ENCODE measurements at regions not wholly inside any gene's neighbourhood (a gene's known extent, or its start where the extent isn't known, plus 50 kb on each side); places are given as distances from the start of the nearest gene placed in this dataset.
"Not testable (repeated sequence)": the region's sequence is repeated elsewhere in the genome, so short reads cannot be mapped to it uniquely, and the experiment has no call there.

DNA sequence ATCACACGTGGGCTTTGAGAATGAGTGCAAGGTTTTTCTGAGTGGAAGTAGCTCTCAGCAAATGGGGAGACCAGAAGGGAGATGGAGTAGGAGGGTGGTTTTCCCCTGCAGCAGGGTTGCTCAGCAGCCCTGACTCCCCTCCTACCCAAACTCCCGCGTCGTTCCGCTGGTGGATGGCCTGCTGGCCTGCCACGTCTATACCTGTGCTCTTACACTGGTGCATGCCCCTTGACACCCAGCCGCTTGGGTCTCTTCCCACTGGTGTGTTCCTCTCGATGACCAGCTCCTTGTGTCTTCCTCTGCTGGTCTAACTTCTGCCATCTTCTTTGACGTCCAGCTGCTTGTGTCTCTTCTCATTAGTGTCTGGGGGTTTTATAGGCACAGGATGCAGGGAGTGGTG lies 1797.9 kb downstream of the NCAM2 start:
- DNase-seq: no peak

DNA sequence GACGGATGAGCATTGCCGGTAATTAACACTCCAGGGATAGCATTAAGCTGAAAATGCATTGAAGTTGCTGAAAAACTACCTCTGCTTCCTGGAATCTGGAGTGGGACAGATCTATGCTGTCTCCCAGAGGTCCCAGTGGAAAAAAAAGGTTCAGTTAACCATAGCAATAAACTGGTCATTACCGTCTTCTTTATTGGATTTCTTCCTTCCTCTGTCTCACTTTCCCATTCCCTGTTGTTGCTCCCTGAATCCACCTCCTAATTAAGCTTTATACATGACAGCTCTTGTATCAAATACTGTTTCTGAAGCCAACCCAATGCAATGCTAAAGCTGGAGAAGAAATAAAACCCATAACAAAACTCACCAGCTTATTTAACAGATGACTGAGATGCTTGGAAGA lies 1805.9 kb downstream of the NCAM2 start:
- DNase-seq: no peak

DNA sequence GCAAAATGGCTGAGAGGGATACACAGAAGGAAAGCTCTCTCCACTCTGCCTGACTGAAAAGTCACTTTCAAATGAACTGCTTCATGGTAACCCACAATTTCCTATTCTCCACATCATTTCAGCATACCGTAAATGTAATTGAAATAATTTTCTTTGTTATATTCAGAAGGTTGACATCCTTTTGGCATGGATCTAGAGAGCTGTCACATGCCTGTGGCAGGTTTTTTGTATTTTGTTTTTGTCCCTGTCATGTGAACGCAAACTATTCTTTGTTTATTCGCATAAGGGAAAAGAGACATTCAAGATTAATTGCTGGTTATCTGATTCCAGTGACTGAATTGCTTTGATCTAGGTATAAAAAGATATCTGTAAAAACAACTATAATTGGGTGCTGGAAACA lies 1808.1 kb downstream of the NCAM2 start:
- DNase-seq: no peak

DNA sequence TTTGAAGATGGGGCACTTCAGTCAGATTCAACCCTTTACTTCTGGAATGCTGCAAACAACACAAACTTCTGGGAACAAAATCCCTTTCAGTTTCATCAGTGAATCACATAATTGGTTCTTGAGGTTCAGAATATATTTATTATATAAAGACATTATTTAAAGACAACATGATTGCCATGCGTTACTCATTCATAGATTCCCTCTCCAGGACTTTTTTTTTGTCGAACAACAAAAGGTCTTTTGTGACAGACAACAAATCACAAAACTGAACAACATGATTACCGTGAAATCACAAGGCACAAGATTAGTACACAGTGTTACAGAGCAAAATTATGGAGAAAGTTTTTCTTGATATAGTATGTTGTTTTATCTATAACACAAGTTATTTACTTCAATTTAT lies 1815.0 kb downstream of the NCAM2 start:
- DNase-seq: no peak

DNA sequence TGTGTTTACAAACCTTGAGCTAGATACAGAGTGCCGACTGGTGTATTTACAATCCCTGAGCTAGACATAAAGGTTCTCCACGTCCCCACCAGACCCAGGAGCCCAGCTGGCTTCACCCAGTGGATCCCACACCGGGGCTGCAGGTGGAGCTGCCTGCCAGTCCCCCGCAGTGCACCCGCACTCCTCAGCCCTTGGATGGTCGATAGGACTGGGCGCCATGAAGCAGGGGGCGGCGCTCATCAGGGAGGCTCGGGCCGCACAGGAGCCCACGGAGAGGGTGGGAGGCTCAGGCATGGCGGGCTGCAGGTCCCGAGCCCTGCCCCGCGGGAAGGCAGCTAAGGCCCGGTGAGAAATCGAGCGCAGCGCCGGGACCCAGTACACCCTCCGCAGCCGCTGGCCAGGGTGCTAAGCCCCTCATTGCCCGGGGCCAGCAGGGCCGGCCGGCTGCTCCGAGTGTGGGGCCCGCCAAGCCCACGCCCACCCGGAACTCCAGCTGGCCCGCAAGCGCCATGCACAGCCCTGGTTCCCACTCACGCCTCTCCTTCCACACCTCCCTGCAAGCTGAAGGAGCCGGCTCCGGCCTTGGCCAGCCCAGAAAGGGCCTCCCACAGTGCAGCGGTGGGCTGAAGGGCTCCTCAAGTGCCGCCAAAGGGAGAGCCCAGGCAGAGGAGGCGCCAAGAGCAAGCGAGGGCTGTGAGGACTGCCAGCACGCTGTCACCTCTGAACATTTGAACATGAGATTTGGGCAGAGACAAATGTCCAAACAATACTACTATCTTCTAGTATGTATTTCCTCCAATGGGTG lies 1820.7 kb downstream of the NCAM2 start:
- not testable (repeated sequence) for DNase-seq

DNA sequence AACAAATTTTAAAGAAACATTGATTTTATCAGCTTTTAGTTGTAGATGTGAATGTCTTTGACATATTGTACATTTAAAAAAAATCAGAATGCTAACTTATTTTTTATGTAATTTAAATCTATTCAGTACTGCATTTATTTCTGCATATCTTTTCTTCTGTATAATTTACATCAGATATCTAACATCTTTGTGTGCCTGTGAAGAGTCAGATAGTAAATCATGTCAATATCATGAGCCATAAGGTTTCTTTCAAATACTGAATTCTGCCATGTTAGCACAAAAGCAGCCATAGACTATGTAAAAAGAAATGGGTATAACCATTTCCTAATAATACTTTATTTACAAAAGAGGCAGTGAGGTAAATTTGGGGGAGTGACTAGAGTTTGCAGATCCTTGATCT lies 1829.2 kb downstream of the NCAM2 start:
- DNase-seq: no peak

DNA sequence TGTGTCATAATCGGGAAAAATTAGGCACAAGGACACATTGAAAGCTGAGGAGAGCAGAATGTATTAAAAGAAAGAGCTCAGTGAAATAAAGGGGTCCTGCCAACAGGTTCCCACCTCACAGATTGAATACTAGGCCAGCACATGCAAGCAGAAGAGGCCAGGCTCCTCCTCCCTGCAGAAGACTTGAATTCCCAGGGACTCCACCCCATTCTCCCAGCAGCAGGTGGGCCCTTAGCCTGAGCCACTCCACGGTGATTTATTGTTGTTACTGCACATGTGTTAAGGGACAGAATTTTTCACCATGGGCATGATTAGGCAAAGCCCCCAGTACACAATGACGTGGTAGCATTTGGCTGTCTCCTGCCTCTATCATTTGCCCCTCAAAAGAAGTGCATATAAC lies 1844.7 kb downstream of the NCAM2 start:
- DNase-seq: no peak

DNA sequence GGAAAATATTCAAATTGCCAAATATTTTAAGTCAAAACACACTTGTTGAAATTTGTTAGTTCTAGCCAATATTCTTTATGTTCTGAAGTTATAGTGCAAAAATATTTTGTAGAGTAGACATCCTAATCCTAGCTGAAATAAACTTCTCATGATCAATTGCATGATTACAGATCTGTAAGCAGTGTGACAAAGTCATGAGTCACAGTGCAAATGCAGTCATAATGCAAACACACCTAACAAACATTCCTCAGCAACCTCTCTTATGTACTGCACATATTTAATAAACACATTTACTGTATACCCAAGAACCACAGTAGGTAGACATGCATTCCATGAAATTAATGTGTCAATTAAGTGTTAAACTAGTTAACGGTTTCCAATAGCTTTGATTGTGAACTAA lies 1857.4 kb downstream of the NCAM2 start:
- no peak for DNase-seq

DNA sequence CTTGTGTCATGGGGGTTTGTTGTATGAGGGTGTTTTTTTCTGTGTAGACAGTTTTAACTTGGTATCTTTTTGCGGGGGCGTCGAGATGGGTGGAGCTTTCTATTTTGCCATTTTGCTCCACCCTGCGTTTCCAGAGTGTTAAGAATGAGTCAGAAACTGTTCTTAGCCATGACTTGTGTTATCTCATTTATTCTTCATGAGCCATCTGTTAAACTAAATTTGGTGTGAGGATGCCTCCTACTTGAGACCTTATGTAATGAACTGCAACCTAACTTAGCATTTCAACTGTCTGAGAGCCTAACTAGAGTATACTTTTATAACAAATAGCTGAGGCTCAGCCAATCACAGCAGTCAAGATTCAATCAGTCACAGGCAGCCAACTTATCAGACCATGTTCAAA lies 1873.5 kb downstream of the NCAM2 start:
- DNase-seq: no peak

DNA sequence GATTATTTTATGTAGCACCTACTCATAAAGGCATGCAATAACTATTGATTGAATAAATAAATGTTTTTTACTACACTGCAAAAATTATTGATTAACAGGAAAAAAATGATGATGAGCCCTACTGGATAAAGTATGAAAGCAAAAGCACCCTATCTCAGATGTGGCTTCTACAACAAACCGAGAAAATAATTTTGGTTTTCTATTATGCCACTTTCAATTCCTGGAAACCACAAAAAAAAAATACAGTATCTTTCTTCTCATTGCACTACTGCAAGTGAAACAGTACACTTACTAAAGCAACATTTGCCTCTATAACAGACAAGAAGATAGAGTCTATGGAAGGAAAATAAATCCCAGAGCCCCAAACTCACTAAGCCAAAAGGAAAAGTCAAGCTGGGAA lies 1882.4 kb downstream of the NCAM2 start:
- no peak for DNase-seq

DNA sequence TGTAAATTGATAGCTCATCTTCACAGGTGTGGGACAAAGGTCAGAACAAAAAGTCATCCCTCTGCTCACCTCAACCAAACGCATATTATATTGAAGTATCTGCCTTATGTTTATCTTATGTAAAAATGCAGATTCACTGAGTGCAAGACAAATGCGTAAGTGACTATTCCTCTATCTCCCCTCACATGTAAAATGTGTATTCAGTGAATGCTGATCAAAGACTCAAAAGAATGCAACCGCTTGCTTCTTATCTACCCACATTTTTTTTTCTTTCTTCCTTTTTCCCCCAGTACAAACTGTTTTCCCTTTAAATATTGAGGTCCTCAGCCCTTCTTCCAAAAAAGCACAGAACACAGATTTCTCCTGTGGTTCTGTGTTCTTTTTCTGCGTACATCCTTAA lies 1882.9 kb downstream of the NCAM2 start:
- DNase-seq: no peak

DNA sequence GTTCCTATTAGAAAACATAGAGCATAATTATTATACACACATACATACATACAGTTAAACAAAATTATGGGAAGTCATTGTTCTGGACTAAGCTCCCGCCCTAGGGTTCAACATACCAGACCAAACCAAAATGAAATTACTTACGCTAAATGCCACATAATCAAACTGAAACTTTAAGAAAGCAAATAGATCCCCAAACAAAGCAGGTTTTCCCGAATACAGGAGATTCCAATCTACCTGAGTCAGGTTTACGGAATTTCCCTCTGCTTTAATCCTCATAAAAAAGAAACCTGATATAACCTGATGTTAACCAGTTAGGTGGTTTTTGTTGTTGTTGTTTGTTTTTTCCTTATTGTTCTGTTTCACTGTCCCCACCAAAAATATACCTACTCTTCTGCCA lies 1886.9 kb downstream of the NCAM2 start:
- no peak for DNase-seq

DNA sequence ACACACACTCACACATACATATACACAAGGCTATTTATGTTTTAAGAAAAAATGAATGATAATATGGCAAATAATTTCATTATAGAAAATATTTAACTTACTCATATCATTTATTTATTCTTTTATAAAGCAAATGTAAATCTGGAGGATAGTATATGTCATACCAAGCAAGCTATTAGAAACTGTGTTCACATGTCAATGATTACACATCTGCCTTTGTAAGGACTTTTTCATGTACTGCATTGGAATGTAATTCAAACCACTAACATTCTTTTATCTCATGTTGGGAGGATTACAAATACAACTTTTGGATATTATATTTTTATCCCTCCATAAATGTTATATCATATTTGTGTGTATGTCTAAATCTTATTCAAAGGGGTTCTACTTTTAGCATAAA lies 1887.4 kb downstream of the NCAM2 start:
- DNase-seq: no peak

DNA sequence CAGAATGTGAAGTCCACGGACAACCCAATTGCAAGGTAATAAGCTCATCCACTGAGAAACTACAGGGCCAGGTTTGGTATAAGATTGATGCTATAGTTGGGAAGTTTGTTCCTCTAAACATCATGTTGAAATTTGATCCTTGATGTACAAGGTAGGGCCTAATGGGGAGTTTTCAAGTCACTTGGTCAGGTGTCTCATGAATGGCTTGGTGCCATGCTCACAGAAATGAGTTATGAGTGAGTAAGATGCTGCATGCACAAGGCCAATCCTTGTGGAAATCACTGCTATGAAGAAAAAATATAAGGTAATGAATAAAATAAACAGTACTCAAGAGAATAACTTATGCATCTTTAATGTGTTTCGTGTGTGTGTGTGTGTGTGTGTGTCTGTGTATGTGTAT lies 1891.2 kb downstream of the NCAM2 start:
- DNase-seq: no peak

DNA sequence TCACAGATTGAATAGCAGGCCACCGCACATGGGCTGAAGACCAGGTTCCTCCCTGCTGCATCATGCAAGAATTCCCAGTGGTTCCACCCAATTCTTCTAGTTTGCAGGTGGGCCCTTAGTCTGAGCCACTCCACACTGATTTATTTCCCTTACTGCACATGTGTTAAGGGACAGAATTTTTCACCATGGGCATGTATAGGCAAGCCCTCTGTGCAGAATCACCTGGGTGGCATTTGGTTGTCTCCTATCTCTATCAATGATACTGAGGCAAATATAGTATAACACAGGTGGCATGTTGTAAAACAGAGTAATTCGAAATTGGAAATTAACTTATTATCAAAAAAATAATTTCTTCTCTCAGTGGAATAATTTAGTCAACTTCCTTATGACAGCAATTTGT lies 1892.4 kb downstream of the NCAM2 start:
- no peak for DNase-seq

DNA sequence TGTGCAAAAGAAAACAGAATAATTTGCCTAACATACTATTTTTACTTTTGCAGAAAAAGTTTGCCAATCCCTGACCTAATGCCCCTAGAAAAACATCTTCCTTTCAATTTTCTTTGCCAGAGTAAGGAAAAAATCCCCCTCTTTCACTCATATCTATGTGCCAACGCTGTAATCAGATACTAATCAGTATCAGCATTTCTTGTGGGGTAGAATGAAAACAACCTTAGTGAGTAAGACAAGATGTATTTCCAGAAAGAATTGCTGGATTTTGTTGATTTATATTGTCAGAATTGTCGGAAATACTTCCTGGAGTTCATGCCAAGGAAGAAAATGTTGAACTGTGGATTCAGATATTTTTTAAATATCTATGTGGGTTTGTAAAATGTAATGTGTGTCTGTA lies 1893.8 kb downstream of the NCAM2 start:
- DNase-seq: no peak

DNA sequence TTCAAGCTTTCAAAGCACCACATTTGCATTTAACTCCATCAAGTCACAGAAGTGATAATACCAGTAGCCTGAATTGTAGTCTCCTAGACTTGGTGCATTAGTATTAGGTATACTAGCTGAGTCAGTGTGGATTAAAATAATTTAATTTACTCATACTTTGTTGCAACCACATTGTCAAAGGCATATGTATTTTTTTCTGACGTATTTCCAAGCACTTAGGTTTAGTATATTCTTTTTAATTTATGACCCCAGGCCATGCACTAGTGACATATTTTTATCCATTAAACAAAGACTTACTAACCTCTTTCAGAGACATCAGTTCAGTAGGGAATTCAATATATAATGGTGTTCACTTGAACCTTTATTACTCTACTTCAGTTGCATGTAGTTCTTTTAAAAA lies 1894.5 kb downstream of the NCAM2 start:
- no peak for DNase-seq

DNA sequence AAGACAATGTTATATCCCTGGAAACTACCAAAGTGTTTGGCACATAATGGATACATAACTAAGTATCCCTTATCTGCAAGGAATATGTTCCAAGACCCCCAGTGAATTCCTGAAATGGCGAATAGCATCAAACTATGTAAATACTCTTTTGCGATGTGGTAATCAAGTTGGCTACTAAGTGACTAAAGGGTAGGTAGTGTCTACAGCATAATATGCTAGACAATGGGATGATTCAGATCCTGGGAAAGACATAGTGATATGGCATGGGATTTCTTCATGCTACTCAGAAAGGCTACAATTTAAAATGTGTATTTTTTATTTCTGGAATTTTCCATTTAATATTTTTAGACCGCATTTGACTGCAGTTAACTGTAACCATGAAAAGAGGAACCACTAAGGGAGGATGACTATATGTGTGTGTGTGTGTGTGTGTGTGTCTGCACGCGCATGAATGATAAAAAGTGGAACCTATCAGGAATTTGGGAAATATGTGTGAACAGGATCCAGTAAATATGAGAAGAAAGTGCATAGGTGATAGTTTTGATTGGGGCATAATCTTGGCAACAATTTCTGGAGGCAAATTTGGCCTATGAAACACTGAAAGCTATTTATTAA lies 1899.9 kb downstream of the NCAM2 start:
- no peak for DNase-seq

DNA sequence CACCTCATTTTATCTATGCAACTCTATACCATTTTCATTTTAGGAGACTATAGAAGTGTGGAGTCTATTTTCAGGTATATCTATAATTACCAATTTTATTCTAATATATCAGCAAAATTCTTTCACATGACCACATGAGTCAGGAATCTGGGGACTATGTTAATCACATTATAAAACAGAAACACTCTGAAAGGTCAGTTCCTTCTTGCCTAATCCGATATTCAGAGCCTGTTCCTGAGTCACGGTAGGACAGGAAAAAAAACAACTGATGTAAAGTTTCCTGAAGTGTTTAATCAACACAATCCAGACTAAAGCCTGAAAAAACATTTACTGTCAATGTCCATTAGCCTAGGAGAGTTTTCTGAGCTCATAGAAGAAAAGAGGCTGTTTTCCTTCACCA lies 1902.3 kb downstream of the NCAM2 start:
- no peak for DNase-seq

DNA sequence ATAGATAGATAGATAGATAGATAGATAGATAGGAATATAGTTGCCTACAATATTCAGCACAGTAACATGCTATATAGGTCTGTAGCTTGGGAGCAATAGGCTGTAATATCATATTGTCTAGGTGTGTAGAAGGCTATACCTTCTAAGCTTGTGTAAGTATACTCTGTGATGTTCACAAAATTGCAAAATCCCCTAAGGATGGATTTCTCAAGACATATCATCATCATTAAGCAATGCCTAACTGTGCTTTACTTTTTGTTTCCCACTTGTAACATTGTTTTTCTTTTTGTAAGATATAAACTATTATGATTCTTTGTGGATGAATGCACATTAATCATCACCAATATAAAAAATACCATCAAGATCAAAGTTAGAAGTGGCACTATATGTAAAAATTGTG lies 1905.6 kb downstream of the NCAM2 start:
- DNase-seq: no peak

DNA sequence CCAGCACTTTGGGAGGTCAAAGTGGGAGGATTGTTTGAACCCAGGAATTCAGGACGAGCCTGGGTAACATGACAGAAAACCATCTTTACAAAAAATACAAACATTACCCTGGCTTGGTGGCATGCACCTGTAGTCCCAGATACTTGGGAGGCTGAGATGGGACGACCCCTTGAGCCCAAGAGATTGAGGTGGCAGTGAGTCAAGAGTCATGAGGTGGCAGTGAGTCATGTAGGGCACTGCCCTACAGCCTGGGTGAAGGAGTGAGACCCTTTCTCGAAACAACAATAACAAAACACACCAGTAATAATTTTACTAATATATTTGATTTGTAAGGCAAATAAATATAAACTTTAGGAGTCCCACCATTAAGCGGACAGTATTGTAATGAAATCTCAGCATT lies 1906.2 kb downstream of the NCAM2 start:
- DNase-seq: no peak

DNA sequence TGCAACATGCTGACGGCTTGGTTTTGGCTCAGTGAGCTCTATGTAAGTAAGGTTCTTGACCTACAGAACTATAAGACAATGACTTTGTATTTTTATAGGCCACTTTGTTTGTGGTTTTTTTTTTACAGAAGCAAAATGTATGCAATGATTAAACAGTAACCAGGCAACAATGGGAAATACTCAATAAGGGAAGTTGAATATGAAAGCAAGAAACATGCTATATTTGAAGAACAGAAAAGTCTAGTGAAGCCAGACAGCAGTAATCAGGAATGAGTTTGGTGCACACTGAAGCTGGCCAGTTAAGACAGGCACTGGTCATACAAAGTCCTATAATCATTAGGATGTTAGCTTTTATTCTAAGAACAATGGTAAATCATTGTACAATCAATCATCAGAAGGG lies 1926.8 kb downstream of the NCAM2 start:
- no peak for DNase-seq

DNA sequence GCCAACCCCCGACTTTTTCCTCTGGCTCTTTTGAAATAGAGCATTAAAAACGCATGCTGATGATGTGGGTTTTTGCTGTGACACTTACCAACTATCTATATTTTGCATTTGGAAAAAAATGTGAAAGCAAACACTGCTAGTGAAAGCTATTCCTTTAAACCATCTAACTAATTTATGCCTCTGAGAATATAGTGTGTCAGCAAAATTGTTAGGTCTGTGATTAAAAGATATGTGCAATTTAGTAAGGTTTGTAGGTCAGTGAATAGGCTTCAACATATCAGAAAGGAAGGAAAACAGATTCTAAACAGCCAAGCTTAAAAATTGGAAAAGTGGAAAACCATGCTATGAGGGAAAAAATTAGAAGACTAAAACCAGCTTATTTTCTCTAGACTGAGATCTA lies 1929.3 kb downstream of the NCAM2 start:
- no peak for DNase-seq

DNA sequence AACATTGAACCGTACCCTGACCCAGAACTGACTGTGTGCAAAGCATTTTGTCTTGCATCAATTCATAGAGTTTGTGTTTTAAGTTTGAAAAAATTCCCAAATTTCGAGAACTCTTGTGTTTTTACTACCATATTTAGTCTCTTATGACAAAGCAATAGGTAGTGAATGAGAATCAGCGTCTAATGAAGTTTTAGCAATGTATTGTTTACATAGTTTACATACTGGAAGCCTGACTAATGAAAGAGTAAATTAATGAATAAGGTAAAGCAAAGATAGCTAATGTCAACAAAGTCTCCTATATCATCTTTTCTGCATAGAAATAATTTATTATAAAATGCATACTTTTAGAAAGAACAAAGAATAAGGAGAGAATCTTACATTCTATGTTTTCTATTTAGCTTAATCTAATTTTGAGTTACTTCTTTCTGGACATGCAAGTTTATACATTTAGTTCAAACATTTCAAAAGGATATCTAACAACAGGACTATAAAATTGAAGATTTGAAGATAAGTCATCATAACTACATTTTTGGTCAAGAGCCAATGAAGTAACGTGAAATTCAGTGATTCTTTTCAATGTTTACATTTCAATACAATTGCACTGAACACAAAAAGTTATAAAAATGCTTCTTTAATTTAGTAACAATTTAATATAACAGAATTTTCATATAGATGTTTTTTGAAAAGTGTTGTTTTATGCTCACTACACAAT lies 1943.7 kb downstream of the NCAM2 start:
- no peak for DNase-seq
